Nephron progenitor cell (in vitro differentiated cells): ENCODE measurements at regions not wholly inside any gene's neighbourhood (a gene's known extent, or its start where the extent isn't known, plus 50 kb on each side); places are given as distances from the start of the nearest gene placed in this dataset.
"Not testable (repeated sequence)": the region's sequence is repeated elsewhere in the genome, so short reads cannot be mapped to it uniquely, and the experiment has no call there.

Experiments
- DNase-seq: peaks from one replicate; pipeline ENCODE4 v3.0.0; 2021
- H3K27ac Mint-ChIP-seq: 2 replicates; pipeline ENCODE4 v1.8.0; 2021; ENCODE audit warnings: mild to moderate bottlenecking, moderate library complexity, mixed read lengths
- H3K27me3 Mint-ChIP-seq: 2 replicates; pipeline ENCODE4 v1.8.0; 2021; ENCODE audit warnings: mild to moderate bottlenecking, low read depth, mixed read lengths; ENCODE audit not compliant: poor library complexity
- H3K36me3 Mint-ChIP-seq: 2 replicates; pipeline ENCODE4 v1.8.0; 2021; ENCODE audit warnings: low read depth, mixed read lengths
- H3K4me1 Mint-ChIP-seq: 2 replicates; pipeline ENCODE4 v1.8.0; 2021; ENCODE audit warnings: mixed read lengths
- H3K4me3 Mint-ChIP-seq: 2 replicates; pipeline ENCODE4 v1.8.0; 2021; ENCODE audit warnings: mild to moderate bottlenecking, moderate library complexity, mixed read lengths
- H3K9me3 Mint-ChIP-seq: 2 replicates; pipeline ENCODE4 v1.8.0; 2021; ENCODE audit warnings: mild to moderate bottlenecking, moderate library complexity, mixed read lengths
- TF ChIP-seq, protein P1 (sequence below): fragments of 200-600 bp; sonication (generic); IDR thresholded peaks from 2 replicates; pipeline ENCODE4 v1.5.0; 2021; ENCODE audit warnings: antibody characterized with exemption

DNA sequence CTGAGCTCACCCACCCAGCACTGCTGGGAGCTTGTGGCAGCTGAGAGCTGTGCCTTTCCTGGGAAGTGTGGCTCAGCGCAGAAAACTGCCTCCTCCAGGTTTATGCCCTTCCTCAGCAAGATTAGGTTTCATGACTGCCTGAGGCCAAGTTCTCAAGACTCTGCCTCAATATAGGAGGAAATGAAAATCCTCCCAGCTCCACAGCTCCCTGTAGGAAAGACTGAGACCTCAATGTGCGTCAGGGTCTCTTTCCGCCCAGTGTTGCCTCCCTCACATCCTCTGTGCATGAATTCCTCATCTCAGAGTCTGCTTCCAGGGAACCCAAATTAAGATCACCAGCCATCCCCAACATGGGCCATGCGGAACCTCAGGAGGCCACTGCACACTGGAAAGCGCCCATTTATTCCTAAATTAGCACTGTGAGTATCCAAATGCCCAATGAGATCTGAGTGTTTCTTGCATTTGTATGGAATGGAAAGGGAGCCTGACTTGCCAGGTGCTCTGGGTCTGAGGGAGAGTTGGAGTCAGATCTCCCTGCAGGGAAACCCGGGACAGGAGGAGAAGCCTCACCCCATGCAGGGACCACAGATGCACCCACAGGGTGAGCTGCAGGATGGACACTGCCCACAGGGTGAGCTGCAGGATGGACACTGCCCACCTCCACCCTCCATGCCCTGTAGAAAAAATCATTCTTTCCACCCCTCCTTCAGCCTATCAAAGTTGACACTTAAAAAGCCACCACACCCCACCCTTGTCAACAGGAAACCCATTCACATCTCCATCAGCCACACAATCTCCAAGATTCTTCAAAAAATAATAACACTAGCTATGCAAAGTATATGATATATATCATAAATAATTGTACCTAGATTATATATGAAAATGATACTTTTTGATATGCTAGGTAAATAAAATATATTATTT lies 97.4 kb upstream of the IGLL5 start:
- H3K4me1 Mint-ChIP-seq: no peaks in the 10 kb centered on the region
- no peak overlapping the region for H3K27ac Mint-ChIP-seq
- H3K9me3 Mint-ChIP-seq: no peaks in the 10 kb centered on the region
- TF ChIP-seq, protein P1, sequence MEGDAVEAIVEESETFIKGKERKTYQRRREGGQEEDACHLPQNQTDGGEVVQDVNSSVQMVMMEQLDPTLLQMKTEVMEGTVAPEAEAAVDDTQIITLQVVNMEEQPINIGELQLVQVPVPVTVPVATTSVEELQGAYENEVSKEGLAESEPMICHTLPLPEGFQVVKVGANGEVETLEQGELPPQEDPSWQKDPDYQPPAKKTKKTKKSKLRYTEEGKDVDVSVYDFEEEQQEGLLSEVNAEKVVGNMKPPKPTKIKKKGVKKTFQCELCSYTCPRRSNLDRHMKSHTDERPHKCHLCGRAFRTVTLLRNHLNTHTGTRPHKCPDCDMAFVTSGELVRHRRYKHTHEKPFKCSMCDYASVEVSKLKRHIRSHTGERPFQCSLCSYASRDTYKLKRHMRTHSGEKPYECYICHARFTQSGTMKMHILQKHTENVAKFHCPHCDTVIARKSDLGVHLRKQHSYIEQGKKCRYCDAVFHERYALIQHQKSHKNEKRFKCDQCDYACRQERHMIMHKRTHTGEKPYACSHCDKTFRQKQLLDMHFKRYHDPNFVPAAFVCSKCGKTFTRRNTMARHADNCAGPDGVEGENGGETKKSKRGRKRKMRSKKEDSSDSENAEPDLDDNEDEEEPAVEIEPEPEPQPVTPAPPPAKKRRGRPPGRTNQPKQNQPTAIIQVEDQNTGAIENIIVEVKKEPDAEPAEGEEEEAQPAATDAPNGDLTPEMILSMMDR: no peak
- no peaks in the 10 kb centered on the region for H3K36me3 Mint-ChIP-seq
- H3K27me3 Mint-ChIP-seq: peaks cover 33% of the 10 kb centered on the region
- no peak for DNase-seq
- H3K4me3 Mint-ChIP-seq: no peak overlapping the region

DNA sequence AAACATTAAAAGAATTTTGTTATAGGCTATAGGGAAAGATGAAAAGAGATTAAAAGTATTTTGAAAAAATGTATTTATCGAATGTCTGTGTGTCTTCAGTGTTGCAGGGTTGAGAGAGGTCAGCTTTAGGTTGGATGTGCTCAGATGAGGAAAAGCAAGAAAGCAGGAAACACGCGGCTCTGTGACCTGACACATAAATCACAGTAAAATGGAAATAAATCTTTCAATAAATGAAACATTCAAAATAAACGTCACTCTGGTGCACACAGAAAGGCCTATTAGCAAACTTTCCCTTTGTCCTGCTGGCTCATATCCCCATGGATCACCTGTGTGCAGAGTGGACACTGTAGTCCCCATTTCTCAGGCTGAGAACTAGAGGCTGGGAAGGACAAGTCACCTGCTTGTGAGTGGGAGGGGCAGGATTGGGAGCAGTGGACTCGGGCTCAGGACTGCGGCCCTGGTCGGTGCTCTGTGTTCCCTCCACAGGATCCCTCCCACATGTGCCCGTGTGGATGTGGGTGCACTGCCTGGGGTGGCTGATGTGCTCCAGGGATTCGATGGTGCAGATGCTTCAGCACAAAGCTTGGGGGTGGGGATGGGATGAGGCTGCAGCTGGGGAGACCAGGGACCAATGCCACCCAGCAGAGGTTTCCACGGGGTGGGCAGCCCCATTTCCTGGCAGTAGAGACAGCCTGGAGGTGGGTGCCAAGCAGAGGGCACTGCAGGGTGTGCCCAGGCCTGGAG lies 96.0 kb upstream of the IGLL5 start:
- H3K9me3 Mint-ChIP-seq: no peaks in the 10 kb centered on the region
- no peak overlapping the region for H3K27ac Mint-ChIP-seq
- peaks cover 28% of the 10 kb centered on the region for H3K27me3 Mint-ChIP-seq
- no peak overlapping the region for H3K4me3 Mint-ChIP-seq
- TF ChIP-seq, protein P1: no peak
- H3K4me1 Mint-ChIP-seq: no peaks in the 10 kb centered on the region
- no peaks in the 10 kb centered on the region for H3K36me3 Mint-ChIP-seq
- DNase-seq: no peak

DNA sequence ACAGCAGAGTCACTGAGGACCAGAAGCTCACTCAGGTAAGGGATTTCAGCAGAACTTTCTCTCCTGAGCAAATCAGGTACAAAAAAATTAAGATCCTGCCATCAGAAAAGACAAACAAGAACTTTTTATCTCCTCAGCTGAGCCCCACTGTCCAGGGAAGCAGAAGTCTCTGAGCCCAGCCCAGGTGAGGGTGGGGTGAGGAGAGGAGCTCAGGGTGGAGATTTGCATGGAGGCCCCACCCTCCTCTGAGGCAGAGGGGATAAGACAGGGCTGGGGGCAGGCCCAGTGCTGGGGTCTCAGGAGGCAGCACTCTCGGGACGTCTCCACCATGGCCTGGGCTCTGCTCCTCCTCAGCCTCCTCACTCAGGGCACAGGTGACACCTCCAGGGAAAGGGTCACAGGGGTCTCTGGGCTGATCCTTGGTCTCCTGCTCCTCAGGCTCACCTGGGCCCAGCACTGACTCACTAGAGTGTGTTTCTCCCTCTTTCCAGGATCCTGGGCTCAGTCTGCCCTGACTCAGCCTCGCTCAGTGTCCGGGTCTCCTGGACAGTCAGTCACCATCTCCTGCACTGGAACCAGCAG lies 95.3 kb upstream of the IGLL5 start:
- not testable (repeated sequence) for H3K9me3 Mint-ChIP-seq, DNase-seq, H3K4me1 Mint-ChIP-seq, H3K36me3 Mint-ChIP-seq, H3K27ac Mint-ChIP-seq, H3K4me3 Mint-ChIP-seq
- peaks cover 33% of the 10 kb centered on the region for H3K27me3 Mint-ChIP-seq

DNA sequence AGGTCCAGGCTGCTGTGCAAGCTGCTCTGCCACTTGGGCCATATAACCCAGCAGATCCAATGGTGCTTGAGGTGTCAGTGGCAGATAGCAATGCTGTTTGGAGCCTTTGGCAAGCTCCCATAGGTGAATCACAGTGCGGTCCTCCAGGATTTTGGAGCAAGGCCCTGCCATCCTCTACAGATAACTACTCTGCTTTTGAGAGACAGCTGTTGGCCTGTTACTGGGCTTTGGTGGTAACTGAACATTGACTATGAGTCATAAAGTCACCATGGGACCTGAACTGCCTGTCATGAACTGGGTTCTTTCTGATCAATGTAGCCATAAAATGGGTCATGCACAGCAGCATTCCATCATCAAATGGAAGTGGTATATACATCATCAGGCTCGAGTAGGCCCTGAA lies 92.0 kb upstream of the IGLL5 start:
- H3K4me3 Mint-ChIP-seq, H3K4me1 Mint-ChIP-seq, H3K9me3 Mint-ChIP-seq, H3K27ac Mint-ChIP-seq, H3K36me3 Mint-ChIP-seq, DNase-seq: not testable (repeated sequence)
- peaks cover 38% of the 10 kb centered on the region for H3K27me3 Mint-ChIP-seq

DNA sequence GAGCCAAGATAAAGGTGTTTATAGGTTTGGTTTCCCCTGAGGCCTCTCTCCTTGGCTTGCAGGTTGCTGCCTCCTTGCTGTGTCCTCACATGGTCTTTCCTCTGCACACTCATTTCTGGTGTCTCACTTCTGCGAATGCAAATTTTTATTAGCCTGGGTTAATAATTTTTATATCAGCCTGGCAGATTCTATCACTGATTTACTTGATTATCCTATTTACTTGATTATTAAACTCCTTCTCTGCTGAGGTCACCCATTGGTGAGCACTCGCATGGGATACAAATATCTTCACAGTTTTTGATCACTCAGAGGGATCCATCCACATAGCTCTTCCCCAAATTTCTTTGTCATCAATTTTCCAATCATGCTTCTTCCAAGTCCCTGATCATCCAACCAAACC lies 90.9 kb upstream of the IGLL5 start:
- TF ChIP-seq, protein P1: no peak
- H3K27ac Mint-ChIP-seq: no peak overlapping the region
- H3K4me3 Mint-ChIP-seq: no peak overlapping the region
- H3K9me3 Mint-ChIP-seq: no peaks in the 10 kb centered on the region
- H3K36me3 Mint-ChIP-seq: no peaks in the 10 kb centered on the region
- peaks cover 39% of the 10 kb centered on the region for H3K27me3 Mint-ChIP-seq
- no peaks in the 10 kb centered on the region for H3K4me1 Mint-ChIP-seq
- DNase-seq: no peak

DNA sequence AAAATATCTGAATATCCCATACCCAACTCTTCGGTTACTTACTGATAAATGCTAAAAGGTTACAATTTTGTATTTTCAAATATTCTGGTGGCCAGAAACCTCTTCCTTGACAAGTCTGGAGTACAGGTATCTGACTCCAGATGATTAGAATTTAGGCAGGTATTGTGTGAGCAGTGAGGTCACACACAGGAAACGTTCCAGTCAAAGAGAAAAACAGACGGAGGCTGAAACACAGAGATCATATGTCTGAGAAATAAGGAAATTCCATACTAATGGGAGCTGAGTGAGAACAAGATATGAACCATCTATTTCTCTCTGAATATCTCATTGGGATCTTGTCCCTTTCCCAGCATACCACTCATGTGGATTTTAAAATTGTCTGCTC lies 89.4 kb upstream of the IGLL5 start:
- no peaks in the 10 kb centered on the region for H3K9me3 Mint-ChIP-seq
- no peaks in the 10 kb centered on the region for H3K36me3 Mint-ChIP-seq
- H3K4me3 Mint-ChIP-seq: no peak overlapping the region
- DNase-seq: no peak
- TF ChIP-seq, protein P1: no peak
- H3K27ac Mint-ChIP-seq: no peak overlapping the region
- H3K4me1 Mint-ChIP-seq: no peaks in the 10 kb centered on the region
- H3K27me3 Mint-ChIP-seq: peaks cover 45% of the 10 kb centered on the region
